HTR-8/SVneo (cell line): ENCODE measurements at regions not wholly inside any gene's neighbourhood (a gene's known extent, or its start where the extent isn't known, plus 50 kb on each side); places are given as distances from the start of the nearest gene placed in this dataset.
A peak's percentile ranks its signal among the peaks of the same experiment; 100 is the strongest.
"Not testable (repeated sequence)": the region's sequence is repeated elsewhere in the genome, so short reads cannot be mapped to it uniquely, and the experiment has no call there.

Experiments used
- DNase-seq: peaks from one replicate; pipeline ENCODE4 v3.0.0; 2011; ENCODE audit warnings: low spot score, mixed read lengths; ENCODE audit not compliant: insufficient read length
- FAIRE-seq: peaks from 2 replicates; lab custom pipeline; 2011; peaks lifted over from hg19 to GRCh38; lab: Jason Lieb, UNC

DNA sequence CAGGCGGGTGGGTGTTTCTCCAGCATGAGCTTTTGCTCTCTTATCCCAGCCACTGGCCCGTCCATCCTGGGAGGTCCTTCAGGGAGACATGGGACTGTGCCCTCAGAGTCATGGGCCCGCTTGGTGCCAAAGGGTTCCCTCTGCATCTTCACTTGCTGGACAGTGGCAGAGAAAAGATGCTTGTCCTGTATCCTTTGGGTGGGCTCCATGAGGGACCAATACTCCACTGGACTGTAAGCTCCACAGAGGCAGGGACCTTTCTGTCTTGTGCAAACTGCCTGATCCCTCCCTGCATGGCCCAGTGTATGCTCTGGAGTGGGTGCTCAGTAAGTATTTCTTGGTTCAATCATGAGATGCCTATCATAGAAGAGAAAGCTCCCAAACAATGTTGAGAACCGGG lies 184.8 kb upstream of the WSCD1 start:
- FAIRE-seq (no peak), DNase-seq (no peak)

- no peak for FAIRE-seq
Observed at GRCh38 chr17:5888811-5889210, 181.4 kb upstream of the WSCD1 start.

DNA sequence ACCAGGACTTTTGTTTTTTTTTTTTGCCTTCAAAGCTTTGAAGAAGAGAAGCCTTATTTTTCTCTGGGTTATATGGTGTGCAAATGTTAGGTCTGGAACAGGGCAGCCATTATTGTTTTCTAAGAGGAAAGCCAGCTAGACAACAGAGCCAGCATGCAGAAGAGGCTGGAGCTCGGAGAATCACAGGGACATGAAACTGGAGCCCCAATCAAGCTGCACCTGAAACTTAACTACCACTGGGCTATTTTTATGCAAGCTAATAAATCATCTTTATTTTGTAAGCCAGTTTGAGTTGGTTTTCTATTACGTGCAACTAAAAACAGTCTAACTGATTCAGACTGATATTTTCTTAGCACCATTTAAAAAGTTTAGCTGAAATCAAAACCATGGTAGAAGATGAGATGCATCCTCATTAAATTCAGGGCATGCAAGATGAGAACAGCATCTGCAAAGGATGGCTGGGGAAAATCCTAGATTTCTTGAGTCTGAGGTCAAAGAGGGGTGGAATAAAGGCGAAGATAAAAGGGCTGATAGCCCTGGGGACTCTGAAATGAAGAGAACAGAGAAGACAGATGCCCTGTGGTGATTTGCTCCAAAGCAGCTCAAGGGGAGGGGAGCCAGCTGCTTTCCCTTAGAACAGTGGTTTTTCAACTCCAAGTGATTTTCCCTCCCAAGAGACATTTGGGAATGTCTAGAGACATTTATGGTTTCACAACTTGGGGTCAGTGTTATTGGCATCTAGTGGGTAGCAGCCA lies 177.1 kb upstream of the WSCD1 start:
- DNase-seq (no peak), FAIRE-seq (no peak)

More at GRCh38 chr17:5888811-5889210, 181.4 kb upstream of the WSCD1 start:
- DNase-seq = no peak

GRCh38 chr17:5893741-5894140 lies 176.4 kb upstream of the WSCD1 start:
- no peak for DNase-seq
- FAIRE-seq = no peak

GRCh38 chr17:5895276-5895675 lies 174.9 kb upstream of the WSCD1 start:
- DNase-seq (no peak), FAIRE-seq (no peak)

DNA sequence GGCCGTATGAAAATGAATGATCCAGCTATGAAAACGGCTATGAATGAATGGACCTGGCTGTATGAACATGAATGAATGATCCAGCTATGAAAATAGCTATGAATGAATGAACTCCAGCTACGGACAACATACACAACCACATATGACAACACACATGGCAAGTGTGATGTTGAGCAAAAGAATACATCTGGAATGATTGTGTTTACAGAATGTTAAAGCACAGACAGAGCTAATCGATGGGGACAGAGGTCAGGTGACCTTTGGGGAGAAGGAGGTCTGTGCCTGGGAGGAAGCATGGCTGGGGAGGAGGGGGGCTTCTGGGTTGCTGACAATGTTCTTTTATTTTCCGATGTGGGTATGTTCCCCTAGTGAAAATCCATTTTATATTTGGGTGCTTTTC lies 174.0 kb upstream of the WSCD1 start:
- FAIRE-seq (no peak), DNase-seq (no peak)

- no peak for DNase-seq
- no peak for FAIRE-seq
Observed at GRCh38 chr17:5897275-5897911, 172.8 kb upstream of the WSCD1 start.

DNA sequence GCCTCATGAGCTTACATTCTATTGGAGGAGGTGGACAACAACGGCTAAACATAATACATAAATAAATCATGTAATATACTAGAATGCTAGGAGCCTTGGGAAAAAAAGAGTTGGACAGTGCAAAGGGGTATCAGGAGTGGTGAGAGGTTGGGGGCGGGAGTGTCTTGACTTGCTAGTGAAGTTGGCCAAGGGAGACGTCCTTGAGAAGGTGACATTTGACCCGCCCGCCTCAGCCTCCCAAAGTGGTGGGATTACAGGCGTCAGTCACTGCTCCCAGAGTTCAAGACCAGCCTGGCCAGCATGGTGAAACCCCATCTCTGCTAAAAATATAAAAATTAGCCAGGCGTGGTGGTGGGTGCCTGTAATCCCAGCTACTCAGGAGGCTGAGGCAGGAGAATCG lies 172.2 kb upstream of the WSCD1 start:
- FAIRE-seq, DNase-seq: not testable (repeated sequence)

GRCh38 chr17:5898406-5898805 lies 171.8 kb upstream of the WSCD1 start:
- no peak for DNase-seq
- FAIRE-seq = no peak

GRCh38 chr17:5899496-5900195 lies 170.5 kb upstream of the WSCD1 start:
- DNase-seq = no peak
- FAIRE-seq = no peak

GRCh38 chr17:5901731-5902130 lies 168.4 kb upstream of the WSCD1 start:
- DNase-seq = no peak

DNA sequence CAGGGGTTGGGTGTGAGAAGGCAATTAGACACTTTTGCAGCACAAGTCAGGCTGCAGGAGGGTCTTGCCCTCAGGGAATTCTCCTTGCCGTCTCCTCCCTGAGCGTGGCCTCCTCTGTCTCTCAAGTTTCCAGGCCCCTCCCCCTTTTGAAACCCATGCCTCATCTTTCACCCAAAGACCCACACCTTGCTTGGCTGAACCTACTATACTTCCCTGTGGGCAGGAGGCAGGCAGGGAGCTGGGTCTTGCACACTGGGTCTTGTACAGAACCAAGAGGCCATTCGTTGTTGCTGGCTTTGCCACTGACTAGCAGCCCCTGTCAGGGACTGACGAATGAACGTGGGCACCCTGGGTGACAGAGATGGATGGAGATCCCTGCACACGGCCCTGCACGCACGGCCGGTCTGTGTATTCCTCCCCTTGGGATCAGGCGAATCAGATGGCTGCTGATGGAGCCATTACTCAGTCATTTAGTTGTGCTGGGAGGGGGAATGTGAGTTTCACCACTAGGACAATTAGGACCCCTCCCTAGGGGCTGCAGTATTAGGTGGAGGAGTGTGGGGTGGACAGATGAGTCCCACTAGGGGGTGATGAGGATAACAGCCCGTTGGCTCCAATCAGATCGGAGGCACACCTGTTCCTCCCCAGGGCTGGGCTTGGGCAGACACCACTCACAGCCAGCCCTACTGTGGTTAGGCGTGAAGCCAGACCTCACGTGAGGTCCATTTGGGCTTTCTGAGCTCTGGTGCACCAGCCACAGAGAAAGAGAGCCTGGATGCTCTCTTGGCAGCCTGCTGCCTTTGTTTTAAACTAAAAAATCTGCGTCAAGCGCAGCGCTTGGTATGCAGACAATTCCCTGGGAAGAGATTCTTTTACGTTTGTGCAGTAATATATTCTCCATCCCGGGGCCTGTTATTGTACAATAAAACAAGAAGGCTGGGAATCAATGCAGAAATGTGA lies 167.7 kb upstream of the WSCD1 start:
- no peak for DNase-seq
- FAIRE-seq = no peak

More at GRCh38 chr17:5901731-5902130, 168.4 kb upstream of the WSCD1 start:
- FAIRE-seq = no peak

DNA sequence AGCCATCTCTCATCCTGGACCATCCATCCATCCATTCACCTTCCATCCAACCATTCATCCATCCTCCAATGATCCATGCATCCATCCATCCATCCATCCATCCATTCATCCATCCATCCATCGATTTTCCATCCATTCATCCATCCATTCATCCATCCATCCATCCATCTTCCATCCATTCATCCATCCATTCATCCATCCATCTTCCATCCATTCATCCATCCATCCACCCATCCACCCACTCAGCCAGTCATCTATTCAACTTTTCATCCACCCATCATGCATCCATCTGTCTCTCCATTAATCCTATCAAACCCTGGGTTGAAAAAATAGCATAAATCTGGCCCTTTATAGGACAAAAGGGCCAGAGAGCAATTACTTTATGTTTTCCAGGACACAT lies 158.3 kb upstream of the WSCD1 start:
- DNase-seq = no peak
- no peak for FAIRE-seq

DNA sequence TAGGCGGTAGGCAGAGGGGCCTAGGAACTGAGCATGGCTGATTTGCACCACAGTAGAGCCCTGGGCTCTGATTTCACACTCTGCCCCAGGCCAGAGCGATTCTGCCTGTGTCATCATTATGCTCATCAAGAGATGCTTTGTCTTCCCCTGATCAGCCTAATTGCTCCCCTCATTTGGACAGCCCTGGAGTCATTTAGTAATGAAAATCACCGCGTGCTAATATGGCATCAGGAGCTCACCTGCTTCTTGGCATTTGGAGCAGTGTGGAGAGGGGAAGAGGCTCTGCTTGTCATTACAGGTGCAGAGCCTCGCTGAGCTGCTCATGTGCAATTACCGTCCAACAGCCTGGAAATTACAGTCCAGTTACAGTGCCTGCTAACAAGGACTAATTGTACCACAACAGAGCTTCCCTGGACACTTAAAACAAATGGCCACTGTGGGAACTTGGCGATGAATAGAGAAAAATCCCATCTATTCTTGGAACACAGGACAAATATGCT lies 157.1 kb upstream of the WSCD1 start:
- no peak for FAIRE-seq
- no peak for DNase-seq

DNA sequence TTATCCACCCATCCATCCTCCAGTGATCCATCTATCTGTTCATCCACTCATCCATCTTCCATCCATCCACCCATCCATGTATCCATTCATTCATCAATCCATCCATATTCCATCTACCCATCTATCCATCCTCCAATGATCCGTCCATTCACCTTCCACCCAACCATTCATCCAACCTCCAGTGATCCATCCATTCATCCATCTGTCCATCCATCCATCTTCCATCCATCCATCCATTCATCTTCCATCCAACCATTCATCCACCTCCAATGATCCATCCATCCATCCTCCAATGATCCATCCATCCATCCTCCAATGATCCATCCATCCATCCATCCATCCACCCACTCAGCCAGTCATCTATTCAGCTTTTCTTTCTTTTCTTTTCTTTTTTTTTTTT lies 156.5 kb upstream of the WSCD1 start:
- FAIRE-seq (no peak), DNase-seq (no peak)

DNA sequence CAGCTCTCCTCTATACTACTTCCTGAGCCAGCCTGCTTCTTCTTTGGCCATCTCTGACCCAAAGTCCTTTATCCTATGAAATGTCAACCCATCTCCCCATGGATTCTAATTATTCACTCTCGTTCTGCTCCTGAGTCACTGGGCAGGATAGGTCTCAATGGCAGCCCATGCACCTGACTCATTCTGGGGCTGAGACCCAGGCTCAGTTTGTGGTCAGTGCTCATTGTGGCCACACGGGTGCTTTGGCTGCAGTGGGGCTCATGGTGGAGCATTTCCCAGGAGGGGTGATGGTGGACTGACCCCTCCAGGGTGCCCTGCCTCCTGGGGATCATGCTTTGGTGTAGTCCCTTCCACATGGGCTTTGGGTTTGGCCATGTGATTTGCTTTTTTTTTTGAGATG lies 154.8 kb upstream of the WSCD1 start:
- no peak for DNase-seq
- no peak for FAIRE-seq

DNA sequence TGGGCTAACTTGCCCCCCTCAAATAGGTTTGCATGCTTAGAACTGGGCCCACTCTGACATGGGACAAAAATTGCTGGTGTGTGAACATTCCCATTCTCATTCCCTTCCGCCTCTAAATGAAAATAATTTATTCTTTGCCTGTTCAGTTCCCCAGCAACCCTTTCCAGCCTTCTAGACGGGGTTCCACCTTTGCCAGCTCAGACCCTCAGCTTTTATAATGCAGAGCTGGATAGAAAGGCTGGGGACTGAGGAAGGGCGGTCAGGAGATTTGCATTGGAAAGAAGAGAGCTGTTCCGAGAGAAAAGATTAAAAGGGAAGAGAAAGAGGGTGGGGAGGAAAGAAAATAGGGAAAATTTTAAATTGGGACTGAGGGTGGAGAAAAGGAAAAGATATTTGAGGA lies 151.1 kb upstream of the WSCD1 start:
- DNase-seq = no peak
- FAIRE-seq = no peak

- FAIRE-seq = no peak
- no peak for DNase-seq
Observed at GRCh38 chr17:5921512-5922282, 148.5 kb upstream of the WSCD1 start.

GRCh38 chr17:5922476-5922875 lies 147.7 kb upstream of the WSCD1 start:
- FAIRE-seq (peak; percentile 9), DNase-seq (no peak)
